IMR-90 (cell line): ENCODE measurements at regions not wholly inside any gene's neighbourhood (a gene's known extent, or its start where the extent isn't known, plus 50 kb on each side); places are given as distances from the start of the nearest gene placed in this dataset.

Source experiments
- ATAC-seq: fragments of 200-7000 bp; cut with Tn5 transposase; 2 replicates; pipeline ENCODE4 v1.9.1; 2020; ENCODE audit warnings: low read depth, mild to moderate bottlenecking, moderate library complexity
- BruUV-seq: library from RNA; stranded (reverse); fragments of 400-500 nt; replicated peaks from 2 replicates; lab custom pipeline; 2021; lab: Mats Ljungman, UMichigan
- CTCF ChIA-PET: fragments of 300-600 bp; formaldehyde crosslinking; extraction: SDS; loops from one replicate; lab custom pipeline; 2021; ENCODE audit warnings: antibody characterized with exemption; lab: Yijun Ruan, JAX
- POLR2A ChIA-PET: fragments of 300-600 bp; sonication (Branson Sonifier 250); formaldehyde crosslinking; loops from one replicate; lab custom pipeline; 2022; ENCODE audit warnings: antibody characterized with exemption; ENCODE audit not compliant: unreplicated experiment; lab: Charles Lee
- DNase-seq: peaks from one replicate; pipeline ENCODE4 v3.0.0; 2013
- H2AFZ ChIP-seq: replicated peaks from 2 replicates; pipeline ENCODE3; 2013; ENCODE audit warnings: low read length, mild to moderate bottlenecking; ENCODE audit not compliant: poor library complexity
- H2AK5ac ChIP-seq: 2 replicates; pipeline ENCODE4 v1.6.1; 2013; ENCODE audit warnings: low read depth, low read length, inconsistent platforms
- H2AK9ac ChIP-seq: replicated peaks from 2 replicates; pipeline ENCODE3; 2013; ENCODE audit warnings: mild to moderate bottlenecking, low read depth, low read length, moderate library complexity; ENCODE audit not compliant: poor library complexity
- H2BK120ac ChIP-seq: 2 replicates; pipeline ENCODE4 v1.6.1; 2013; ENCODE audit warnings: low read depth, low read length, inconsistent platforms
- H2BK15ac ChIP-seq: 3 replicates; pipeline ENCODE4 v1.6.1; 2013; ENCODE audit warnings: low read depth, low read length, inconsistent platforms
- H2BK20ac ChIP-seq: 2 replicates; pipeline ENCODE4 v1.6.1; 2013; ENCODE audit warnings: low read depth, mild to moderate bottlenecking, inconsistent platforms, low read length, moderate library complexity
- H2BK5ac ChIP-seq: 2 replicates; pipeline ENCODE4 v1.6.1; 2013; ENCODE audit warnings: mild to moderate bottlenecking, low read depth, low read length, inconsistent platforms; ENCODE audit not compliant: poor library complexity, severe bottlenecking
- H3K14ac ChIP-seq: replicated peaks from 2 replicates; pipeline ENCODE4 v1.6.1; 2013; ENCODE audit warnings: low read depth, low read length, inconsistent platforms
- H3K18ac ChIP-seq: 2 replicates; pipeline ENCODE4 v1.6.1; 2013; ENCODE audit warnings: low read depth, low read length, control low read depth
- H3K23ac ChIP-seq: 2 replicates; pipeline ENCODE4 v1.6.1; 2013; ENCODE audit warnings: low read depth, low read length, inconsistent platforms
- H3K27ac ChIP-seq: 2 replicates; pipeline ENCODE4 v1.5.1; 2013; ENCODE audit warnings: mild to moderate bottlenecking, control low read depth, low read length; ENCODE audit not compliant: insufficient read depth
- H3K27me3 ChIP-seq: 2 replicates; pipeline ENCODE4 v1.6.1; 2013; ENCODE audit warnings: low read length; ENCODE audit not compliant: control insufficient read depth, insufficient read depth
- H3K36me3 ChIP-seq: 2 replicates; pipeline ENCODE4 v1.6.1; 2013; ENCODE audit warnings: low read length, mixed read lengths; ENCODE audit not compliant: control insufficient read depth, insufficient read depth
- H3K4ac ChIP-seq: 2 replicates; pipeline ENCODE4 v1.6.1; 2013; ENCODE audit warnings: low read depth, low read length, inconsistent platforms
- H3K4me1 ChIP-seq: 2 replicates; pipeline ENCODE4 v1.6.1; 2013; ENCODE audit warnings: low read length, mixed read lengths; ENCODE audit not compliant: control insufficient read depth, insufficient read depth
- H3K4me2 ChIP-seq: 2 replicates; pipeline ENCODE4 v1.6.1; 2013; ENCODE audit warnings: low read depth, mild to moderate bottlenecking, control low read depth, low read length, moderate library complexity
- H3K4me3 ChIP-seq: 2 replicates; pipeline ENCODE4 v1.5.1; 2013; ENCODE audit warnings: low read depth, mild to moderate bottlenecking, control low read depth, low read length, moderate library complexity; ENCODE audit not compliant: insufficient read depth
- H3K56ac ChIP-seq: 2 replicates; pipeline ENCODE4 v1.6.1; 2013; ENCODE audit warnings: low read length, inconsistent platforms; ENCODE audit not compliant: insufficient read depth; ENCODE audit errors: extremely low read depth
- H3K79me1 ChIP-seq, 2 experiments: 2 replicates each; pipeline ENCODE4 v1.6.1; 2013; ENCODE audit warnings: low read length in 2 of 2, inconsistent platforms in 1 of 2, low read depth in 1 of 2
- H3K9ac ChIP-seq: 2 replicates; pipeline ENCODE4 v1.6.1; 2013; ENCODE audit warnings: low read depth, low read length, control low read depth
- H3K9me1 ChIP-seq: 2 replicates; pipeline ENCODE4 v1.6.1; 2013; ENCODE audit warnings: low read length, inconsistent platforms; ENCODE audit not compliant: insufficient read depth
- H3K9me3 ChIP-seq: 2 replicates; pipeline ENCODE4 v1.6.1; 2013; ENCODE audit warnings: low read length; ENCODE audit not compliant: control insufficient read depth, insufficient read depth
- H4K20me1 ChIP-seq: 2 replicates; pipeline ENCODE4 v1.6.1; 2013; ENCODE audit warnings: low read length, inconsistent platforms; ENCODE audit not compliant: insufficient read depth
- H4K5ac ChIP-seq: 2 replicates; pipeline ENCODE4 v1.6.1; 2013; ENCODE audit warnings: mild to moderate bottlenecking, low read depth, low read length, control low read depth
- H4K8ac ChIP-seq, 2 experiments: 2 replicates each; pipeline ENCODE4 v1.6.1; 2013; ENCODE audit warnings: low read depth in 2 of 2, low read length in 2 of 2, control low read depth in 1 of 2, inconsistent platforms in 1 of 2
- H4K91ac ChIP-seq: 2 replicates; pipeline ENCODE4 v1.6.1; 2013; ENCODE audit warnings: low read depth, low read length, inconsistent platforms; ENCODE audit not compliant: insufficient read depth
- BHLHE40 ChIP-seq: fragments of 150-350 bp; IDR thresholded peaks from 2 replicates; pipeline ENCODE4 v1.6.1; 2016; ENCODE audit warnings: mild to moderate bottlenecking, low read depth, low read length
- MAFK ChIP-seq: IDR thresholded peaks from 2 replicates; pipeline ENCODE4 v1.6.1; 2012; ENCODE audit warnings: low read depth, low read length, improper control_type of control experiment
- MAZ ChIP-seq: IDR thresholded peaks from 2 replicates; pipeline ENCODE4 v1.6.1; 2012; ENCODE audit warnings: low read depth, mild to moderate bottlenecking, low read length, improper control_type of control experiment, moderate library complexity, borderline replicate concordance
- RAD21 ChIP-seq: IDR thresholded peaks from 2 replicates; pipeline ENCODE4 v1.6.1; 2012; ENCODE audit warnings: low read length, improper control_type of control experiment
- RCOR1 ChIP-seq: IDR thresholded peaks from 2 replicates; pipeline ENCODE4 v1.6.1; 2012; ENCODE audit warnings: mild to moderate bottlenecking, low read length, improper control_type of control experiment; ENCODE audit not compliant: insufficient replicate concordance
- RFX5 ChIP-seq: IDR thresholded peaks from 2 replicates; pipeline ENCODE4 v1.8.0; 2012; ENCODE audit warnings: low read depth, mild to moderate bottlenecking, low read length, moderate library complexity
- WGBS, 2 experiments: methylation state at CpG; one replicate each; pipeline versions ENCODE4 v1.1.5 to v1.1.7; 2013; ENCODE audit warnings: missing lambda C conversion rate in 2 of 2; ENCODE audit not compliant: insufficient read length in 1 of 2; ENCODE audit errors: extremely low coverage in 2 of 2; 5-methylcytosine and 5-hydroxymethylcytosine counted together
- dilution Hi-C: fragments of 300-500 bp; cut with HindIII; formaldehyde crosslinking; loops from one replicate; pipeline ENCODE4 v1.14.3; 2018; ENCODE audit warnings: low sequenced_read_pairs; ENCODE audit not compliant: unreplicated experiment
- in situ Hi-C: fragments of 300-500 bp; cut with MboI; formaldehyde crosslinking; loops from 3 replicates; pipeline ENCODE4 v1.14.3; 2019; ENCODE audit warnings: low sequenced_read_pairs, inconsistent platforms, mixed read lengths
- intact Hi-C: fragments of 100-400 bp; cut with micrococcal nuclease; formaldehyde crosslinking; loops from 2 replicates; pipeline ENCODE4 v1.10.0; 2022
- TF ChIP-seq, protein P1 (sequence below): conservative IDR thresholded peaks from 2 replicates; pipeline ENCODE4 v1.5.1; 2012; ENCODE audit warnings: mild to moderate bottlenecking, low read depth, low read length, improper control_type of control experiment

DNA sequence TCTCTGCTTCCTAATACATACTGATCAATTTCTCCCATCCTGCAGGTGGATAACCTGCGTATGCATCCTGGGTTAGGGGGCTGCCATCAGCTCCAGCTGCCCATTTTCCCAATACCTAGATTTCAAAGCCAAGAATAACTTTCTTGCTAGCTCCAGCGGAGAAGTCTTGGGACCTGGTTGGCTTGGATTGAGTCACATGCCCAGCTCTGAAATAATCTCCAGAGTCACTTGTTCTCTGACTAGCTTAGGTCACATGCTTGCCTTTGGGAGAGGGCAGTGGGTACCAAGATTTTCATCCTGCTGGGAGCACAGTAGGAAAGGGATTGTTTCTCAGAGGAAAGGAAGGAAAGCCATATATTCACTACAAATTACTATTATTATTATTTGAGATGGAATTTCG lies 70.0 kb upstream of the ELAC2 start:
- Histone ChIP-seq H3K56ac (no peak overlapping the region), H2AFZ (no peak overlapping the region), H3K18ac (no peak overlapping the region), H3K4ac (no peak overlapping the region), H3K9ac (no peak overlapping the region), H4K20me1 (no peaks in the 10 kb centered on the region), H3K9me3 (no peaks in the 10 kb centered on the region), H2BK5ac (no peak overlapping the region), H2BK20ac (no peak overlapping the region), H3K4me3 (no peak overlapping the region), H3K14ac (no peak overlapping the region), H2BK15ac (no peak overlapping the region), H2BK120ac (no peak overlapping the region), H3K4me1 (no peaks in the 10 kb centered on the region), H4K8ac (no peak overlapping the region), H3K79me1 (no peaks in the 10 kb centered on the region), H3K9me1 (no peaks in the 10 kb centered on the region), H4K5ac (no peak overlapping the region), H2AK9ac (no peak overlapping the region), H4K91ac (no peak overlapping the region), H3K4me2 (no peak overlapping the region), H3K23ac (no peak overlapping the region), H3K27ac (no peak overlapping the region), H2AK5ac (no peak overlapping the region), H3K36me3 (no peaks in the 10 kb centered on the region), H3K27me3 (no peaks in the 10 kb centered on the region; the same call in none of the 2 replicates)
- DNase-seq (no peak), ATAC-seq (no peak)
- ChIA-PET POLR2A (no interaction called here), CTCF (interaction anchor here (0.6 kb wide), 1 partner anchor 29 kb away, joined by 3 read pairs; no protein-coding TSS in a partner anchor)
- dilution Hi-C loops (no loop called here), in situ Hi-C loops (no loop called here), intact Hi-C loops (no loop called here)
- TF ChIP-seq, protein P1, sequence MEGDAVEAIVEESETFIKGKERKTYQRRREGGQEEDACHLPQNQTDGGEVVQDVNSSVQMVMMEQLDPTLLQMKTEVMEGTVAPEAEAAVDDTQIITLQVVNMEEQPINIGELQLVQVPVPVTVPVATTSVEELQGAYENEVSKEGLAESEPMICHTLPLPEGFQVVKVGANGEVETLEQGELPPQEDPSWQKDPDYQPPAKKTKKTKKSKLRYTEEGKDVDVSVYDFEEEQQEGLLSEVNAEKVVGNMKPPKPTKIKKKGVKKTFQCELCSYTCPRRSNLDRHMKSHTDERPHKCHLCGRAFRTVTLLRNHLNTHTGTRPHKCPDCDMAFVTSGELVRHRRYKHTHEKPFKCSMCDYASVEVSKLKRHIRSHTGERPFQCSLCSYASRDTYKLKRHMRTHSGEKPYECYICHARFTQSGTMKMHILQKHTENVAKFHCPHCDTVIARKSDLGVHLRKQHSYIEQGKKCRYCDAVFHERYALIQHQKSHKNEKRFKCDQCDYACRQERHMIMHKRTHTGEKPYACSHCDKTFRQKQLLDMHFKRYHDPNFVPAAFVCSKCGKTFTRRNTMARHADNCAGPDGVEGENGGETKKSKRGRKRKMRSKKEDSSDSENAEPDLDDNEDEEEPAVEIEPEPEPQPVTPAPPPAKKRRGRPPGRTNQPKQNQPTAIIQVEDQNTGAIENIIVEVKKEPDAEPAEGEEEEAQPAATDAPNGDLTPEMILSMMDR: no peak
- TF ChIP-seq MAZ (no peak), RCOR1 (no peak), MAFK (no peak), RAD21 (no peak), RFX5 (no peak), BHLHE40 (no peak)
- no TSS peak for BruUV-seq
- 70% methylated on average over 2 of the region's 3 CpGs; no CpG with 5 or more reads in 1 of the 2 experiments for WGBS, 2 experiments
